ENCODE measurements at regions not wholly inside any gene's neighbourhood (a gene's known extent, or its start where the extent isn't known, plus 50 kb on each side); places are given as distances from the start of the nearest gene placed in this dataset.

DNA sequence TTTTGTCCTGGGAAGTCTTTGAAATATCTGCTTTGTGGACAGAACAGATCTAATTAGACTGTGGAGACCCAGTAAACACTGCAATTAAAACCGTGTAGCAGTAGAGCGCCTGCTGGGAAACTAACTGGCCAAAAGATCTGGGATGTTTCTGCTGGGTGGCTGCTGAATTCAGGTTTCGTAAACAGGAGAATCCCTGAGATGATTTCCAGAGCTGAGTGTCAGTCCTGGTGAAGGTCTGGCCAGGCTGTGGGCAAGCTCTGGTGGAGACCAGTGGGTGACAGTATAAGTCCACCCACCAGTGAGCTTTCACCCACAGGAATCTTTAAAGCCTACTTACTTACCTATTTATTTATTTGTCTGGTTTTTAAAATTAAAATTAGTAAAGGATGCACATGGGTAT lies 257.2 kb downstream of the IRF8 start:
- no peak for DNase-seq (ENCODE audit: low read depth)

DNA sequence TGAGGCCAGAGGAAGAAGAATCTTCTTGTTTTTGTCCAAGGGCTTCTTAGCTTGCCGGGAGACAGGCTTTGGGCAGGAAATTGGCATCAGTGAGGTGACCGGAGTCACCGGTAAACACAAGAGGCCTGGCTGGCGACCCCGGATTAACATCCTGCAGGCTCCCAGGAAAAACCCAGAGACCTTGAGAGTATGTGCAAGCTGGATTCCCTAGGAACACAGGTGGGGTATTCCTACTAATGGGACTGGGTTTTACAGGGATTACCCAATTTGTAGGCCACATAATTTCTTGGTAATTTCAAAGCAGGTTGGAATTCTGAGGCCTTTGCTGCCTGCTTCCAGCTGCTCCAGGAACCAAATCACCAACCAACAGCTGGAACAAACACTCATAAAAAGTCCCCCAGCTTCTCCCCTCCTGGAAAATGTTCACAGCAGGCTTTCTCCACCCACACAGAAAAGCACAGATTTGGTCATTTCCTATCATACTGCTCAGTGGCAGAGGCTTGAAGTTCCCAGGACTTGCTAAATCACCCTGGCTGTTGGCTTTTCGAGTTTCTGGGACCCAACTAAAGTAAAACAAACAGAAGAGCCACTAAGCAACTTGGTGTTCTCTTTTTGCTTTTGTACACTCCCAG lies 258.8 kb downstream of the IRF8 start:
- no peak for DNase-seq (ENCODE audit: low read depth)

DNA sequence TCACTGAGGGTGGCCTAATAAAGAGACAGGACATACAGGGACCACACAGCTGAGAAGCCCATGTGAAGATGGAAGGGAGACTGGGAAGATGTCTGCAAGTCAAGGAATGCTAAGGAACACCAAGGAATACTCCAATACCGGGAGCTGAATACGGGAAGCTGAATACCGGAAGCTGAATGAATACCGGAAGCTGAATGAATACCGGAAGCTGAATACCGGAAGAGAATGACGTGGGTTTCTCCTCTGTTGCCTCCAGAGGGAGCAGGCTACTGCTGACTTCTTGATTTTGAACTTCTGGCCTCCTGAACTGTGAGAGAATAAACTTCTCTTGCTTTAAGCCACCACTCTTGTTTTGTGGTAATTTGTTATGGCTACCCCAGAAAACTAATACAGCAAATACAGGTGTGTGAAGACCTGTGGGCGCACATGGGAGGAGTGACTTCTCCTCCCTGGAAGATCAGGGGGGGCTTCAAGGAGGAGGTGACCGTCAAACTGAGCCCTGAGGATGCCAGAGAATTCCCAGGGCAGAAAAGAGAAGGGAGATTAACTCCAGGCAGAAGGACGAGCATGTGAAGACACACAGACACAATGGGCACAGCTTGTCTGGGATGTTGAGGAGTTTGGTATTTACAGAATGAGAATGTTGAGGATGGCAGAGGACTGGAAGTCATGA lies 259.9 kb downstream of the IRF8 start:
- DNase-seq (ENCODE audit: low read depth) = no peak

DNA sequence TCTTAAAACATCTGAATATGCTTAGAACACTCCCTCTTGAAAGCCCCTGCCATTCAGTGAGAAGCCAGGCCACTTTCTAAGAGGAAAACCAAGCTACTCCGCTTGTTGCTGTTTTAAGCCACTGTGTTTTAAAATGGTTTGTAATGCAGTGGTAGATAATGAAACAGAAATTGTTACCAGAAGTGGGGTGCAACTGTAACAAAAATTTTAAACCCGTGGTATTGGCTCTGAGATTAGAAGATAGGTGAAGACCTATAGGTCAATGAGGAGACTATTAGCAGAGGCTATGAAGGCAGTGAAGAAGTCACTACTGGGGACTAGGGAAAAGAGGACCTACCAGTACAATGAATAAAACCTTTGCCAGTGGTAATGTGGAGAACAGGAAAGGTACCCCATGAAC lies 266.5 kb downstream of the IRF8 start:
- no peak for DNase-seq (ENCODE audit: low read depth)

DNA sequence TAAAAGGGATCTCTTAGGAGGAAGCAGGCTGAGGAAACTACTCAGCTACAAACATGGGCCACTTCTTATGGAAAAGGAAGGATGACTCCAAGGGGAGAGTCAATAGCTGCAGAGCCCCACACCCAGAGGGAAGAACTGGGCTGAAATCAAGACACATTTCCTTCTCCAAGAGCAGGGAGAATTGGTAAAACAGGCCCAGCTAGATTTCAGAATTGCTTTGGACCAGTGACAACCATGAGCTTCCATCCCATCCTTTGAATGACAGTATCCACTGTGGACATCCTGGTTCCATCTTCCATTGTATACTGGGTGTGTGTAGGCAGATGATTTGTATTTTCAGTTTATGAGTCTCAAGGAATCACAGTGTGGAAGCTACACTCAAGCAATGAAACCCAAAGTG lies 267.5 kb downstream of the IRF8 start:
- no peak for DNase-seq (ENCODE audit: low read depth)

DNA sequence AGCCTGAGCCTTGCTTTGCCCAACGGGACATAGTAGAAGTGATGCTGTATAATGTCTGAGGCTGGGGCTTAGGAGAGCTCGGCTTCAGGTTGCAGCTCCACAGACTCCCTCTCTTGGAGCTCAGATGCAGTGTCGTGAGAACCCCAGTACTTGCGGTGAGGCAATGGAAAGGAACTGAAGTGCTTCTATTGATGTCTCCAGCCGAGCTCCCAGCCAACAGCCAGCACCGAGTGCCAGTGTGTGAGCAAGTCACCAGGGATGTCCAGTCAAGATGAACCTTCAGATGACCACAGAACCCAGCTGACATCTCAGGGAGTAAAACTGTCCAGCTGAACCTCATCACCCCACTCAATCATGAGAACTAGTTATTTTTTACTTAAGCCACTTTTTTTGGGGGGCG lies 268.1 kb downstream of the IRF8 start:
- DNase-seq (ENCODE audit: low read depth) = no peak

DNA sequence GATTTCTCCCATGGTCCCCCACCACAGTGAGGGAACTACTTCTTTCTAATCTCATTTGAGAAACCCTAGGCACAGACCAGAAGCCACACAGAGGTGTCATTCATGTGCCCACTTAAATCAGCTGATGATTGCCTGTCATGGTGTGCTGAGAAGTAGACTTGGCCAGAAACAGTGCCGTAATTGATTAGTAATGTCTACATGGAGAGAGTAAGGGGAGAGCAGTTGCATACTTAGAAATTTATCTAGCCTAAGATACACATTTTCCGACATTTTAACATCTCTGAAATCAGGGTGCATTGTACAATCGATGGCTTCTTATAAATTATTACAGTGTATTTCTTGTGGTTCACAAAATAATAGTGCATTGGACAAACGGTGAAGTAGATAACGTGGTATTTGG lies 271.8 kb downstream of the IRF8 start:
- DNase-seq (ENCODE audit: low read depth) = no peak

DNA sequence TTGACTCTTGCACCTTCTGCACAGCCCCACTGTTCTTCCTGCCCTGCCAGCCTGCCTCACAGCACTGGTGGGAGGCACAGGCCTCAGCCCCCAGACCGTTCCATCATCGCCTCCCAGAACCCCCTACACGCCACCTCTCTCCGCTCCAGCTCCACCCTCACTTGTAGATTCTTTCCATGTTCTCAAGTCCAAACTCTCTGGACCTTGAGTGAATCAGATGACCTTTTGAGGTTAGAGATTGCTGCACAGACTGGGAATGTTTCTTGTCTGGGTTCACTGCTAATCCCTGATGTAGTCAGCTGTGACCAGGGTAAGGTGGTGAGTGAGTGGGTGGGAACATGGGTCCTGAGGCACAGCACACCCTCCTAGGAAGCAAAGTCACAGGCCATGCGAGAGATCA lies 272.4 kb downstream of the IRF8 start:
- DNase-seq (ENCODE audit: low read depth) = no peak

DNA sequence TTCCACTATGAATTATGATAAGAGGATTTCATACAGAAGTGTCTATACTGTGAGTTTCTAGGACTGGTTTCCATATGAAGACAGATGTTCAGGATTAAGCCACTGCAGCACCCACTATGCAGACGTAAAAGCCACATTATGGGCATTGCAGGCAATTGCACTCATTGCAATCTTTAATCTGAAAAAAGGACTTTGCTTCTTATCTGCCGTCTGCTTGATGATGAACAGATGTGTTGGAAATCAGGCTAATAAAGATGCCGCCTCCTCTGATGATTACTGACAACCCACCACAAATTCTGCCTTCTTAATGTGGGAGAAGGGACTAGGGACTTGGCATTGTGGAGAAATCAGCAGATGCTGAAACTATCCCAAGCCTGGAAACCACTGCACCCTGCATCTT lies 276.9 kb downstream of the IRF8 start:
- no peak for DNase-seq (ENCODE audit: low read depth)

DNA sequence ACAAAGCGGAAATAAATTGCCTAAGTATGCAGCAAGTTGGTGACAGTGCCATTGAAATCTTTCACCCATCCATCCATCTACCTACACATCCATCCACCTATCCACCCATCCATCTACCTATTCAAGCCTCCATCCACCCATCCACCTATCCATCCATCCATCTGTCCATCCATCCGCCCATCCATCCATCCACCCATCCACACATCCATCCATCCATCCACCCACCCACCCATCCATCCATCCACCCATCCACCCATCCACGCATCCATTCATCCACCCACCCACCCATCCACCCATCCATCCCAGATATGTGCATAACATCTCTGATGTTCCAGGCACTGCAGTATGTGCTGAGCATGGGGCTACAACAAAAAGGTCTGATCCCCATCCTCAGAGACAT lies 277.5 kb downstream of the IRF8 start:
- no peak for DNase-seq (ENCODE audit: low read depth)

DNA sequence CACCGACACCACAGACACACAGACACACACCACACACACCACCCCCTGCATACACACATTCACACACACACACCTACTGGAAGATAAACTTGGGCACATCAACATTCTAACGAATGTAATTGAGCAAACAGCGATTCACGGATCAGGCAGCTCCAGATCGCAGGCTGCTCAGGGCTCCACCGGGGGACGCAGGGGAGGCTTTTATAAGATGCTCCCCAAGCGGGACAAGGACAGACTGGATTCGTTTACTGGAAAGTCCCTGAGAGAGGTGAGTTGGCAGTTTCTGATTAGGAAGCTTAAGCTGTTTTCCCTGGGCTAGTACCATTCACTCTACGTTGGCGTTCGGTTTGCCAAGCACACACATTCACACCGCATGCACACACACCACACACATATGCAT lies 281.3 kb downstream of the IRF8 start:
- no peak for DNase-seq (ENCODE audit: low read depth)

DNA sequence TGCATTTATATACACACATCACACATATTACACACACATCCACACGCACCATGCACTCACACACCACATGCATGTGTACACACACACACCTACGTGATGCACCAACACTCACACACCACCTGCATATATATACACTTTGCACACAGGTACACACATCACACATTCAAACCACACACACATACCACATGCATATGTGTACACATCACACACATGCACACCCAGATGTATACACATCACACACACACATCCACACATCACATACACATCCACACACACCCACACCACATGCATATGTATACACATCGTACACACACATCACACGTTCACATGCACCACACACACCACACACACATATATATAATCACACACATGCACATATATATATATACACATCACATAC lies 281.8 kb downstream of the IRF8 start:
- no peak for DNase-seq (ENCODE audit: low read depth)

DNA sequence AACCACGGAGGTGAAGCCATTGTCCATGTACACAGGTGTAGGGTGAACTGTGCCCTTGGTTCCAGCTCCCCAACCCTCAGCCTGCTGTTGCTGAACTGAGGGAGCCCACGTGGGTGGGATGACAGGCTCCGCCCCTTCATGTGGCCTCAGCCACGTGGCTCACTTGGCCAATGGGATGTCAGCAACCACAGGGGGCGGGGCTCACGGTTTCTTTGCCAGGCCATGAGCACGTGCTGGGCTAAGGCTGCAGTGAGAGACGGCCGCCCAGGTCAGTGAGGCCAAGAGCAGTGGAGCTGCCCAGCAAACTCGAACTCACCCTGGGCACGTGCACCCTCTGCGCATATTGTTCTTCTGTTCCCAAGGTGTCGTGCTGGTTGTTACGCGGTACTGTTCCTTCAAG lies 282.6 kb downstream of the IRF8 start:
- DNase-seq (ENCODE audit: low read depth) = no peak

DNA sequence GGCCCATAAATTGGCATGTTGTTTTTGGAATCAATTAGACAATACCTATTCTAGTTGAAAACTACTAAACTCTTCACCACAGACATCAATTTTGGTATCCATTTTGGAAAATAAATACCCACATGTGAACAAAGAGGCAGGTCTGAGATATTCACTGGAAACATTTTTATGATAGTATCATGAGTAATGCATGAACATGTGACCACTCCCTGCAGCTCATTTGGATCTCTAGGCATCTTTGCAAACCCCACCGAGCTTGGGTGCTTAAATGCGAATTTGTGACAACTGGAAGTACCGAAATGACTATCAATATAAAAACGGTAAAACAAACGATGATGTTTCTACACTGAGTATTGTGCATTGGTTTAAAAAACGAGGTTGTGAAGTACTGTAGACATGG lies 285.2 kb downstream of the IRF8 start:
- no peak for DNase-seq (ENCODE audit: low read depth)

DNA sequence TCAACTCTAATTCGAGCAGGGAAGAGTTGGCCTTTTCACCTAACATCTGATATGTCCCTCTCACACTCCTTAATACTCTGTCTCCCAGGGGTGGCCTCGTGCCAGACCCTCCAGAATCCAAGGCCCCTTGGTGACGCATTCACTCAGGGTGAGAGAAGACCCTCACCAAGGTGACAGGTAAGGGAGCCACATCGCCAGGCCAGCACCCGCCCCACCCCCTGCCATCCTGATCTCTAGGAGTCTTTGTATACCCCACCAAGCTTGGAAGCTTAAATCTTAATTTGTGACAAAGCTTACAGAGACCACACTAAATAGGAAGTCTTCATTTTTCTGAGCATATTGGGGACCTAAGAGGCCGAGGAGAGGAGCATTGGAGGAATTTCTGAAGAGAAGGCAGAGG lies 286.1 kb downstream of the IRF8 start:
- no peak for DNase-seq (ENCODE audit: low read depth)

DNA sequence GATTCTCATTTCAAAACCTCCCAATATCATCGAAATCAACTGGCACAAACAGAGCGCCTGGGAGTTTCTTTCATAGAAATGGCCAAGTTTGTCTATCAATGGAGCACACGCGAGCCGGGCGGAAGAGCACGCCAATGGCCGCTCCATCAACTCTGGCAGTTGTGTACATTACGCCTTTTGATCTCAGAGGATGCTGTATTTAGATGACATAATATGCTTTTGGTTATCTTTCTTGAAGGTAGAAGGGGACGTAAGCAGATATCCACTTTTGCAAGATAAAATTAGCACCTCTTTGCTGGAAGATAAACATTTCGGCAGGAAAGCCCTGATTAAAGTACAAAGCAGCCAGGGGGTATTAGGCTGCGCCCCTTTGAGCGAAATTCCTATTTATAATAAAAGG lies 287.4 kb downstream of the IRF8 start:
- DNase-seq (ENCODE audit: low read depth) = no peak

DNA sequence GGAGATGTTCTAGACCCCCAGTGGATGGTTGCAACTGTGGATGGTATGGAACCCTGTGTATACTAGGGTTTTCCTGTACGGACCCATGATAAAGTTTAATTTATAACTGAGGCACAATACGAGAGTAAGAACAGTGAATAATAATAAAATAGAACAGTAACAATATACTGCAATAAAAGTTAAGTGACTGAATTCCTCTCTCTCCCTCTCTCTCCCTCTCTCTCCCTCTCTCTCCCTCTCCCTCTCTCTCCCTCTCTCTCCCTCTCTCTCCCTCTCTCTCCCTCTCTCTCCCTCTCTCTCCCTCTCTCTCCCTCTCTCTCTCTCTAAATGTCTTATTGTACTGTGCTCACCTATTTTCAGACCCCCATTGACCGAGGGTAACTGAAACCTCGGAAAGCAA lies 291.0 kb downstream of the IRF8 start:
- no peak for DNase-seq (ENCODE audit: low read depth)

DNA sequence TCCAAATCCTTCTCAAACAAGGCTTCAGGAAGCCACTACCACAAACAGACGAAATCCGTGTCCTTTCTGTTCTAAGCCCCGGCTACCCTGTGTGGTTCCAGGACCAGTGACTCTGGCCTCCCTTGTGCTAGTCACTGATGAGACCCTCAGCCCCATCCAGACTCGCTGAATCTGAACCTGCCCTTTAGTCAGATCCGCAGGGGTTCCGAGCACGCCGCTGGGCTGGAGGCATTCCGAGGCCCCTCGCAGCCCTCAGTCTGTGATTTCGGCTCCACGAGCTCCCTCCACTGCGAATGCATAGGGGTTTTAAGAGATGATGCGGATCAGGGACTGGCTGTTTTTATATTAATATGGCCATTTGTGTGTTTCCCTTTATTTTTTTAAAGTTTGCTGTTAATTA lies 292.7 kb downstream of the IRF8 start:
- DNase-seq (ENCODE audit: low read depth) = no peak

DNA sequence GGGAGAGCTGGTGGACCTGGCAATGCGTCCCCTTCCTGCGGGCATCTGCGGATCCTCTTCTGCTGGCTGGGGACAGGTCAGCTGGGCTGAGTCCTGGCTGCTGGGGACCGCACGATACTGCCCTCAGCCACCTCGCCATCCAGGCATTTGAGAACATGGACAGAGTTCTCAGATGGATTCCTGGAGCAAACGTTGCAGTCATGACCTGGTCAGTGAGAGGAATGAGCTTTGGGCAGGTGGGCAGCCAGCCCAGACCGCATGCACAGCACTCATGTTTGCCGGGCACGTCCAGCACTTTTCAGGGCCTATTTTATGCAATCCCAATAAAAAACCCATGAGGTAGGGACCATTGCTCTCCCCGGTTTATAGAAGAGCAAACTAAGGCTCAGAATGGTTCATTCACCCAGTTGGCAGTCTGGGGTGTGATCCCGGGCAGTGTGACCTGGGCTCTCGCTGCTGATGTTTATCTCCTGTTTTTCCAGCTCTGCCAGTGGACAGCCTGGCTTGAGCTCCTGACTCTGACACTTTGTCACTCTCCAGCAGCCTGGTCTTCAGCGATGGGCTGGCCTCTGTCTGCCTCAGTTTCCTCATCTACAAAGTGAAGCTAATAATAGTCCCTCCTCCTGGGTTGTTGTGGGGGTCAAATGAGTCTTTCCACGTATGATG lies 294.7 kb downstream of the IRF8 start:
- no peak for DNase-seq (ENCODE audit: low read depth)

DNA sequence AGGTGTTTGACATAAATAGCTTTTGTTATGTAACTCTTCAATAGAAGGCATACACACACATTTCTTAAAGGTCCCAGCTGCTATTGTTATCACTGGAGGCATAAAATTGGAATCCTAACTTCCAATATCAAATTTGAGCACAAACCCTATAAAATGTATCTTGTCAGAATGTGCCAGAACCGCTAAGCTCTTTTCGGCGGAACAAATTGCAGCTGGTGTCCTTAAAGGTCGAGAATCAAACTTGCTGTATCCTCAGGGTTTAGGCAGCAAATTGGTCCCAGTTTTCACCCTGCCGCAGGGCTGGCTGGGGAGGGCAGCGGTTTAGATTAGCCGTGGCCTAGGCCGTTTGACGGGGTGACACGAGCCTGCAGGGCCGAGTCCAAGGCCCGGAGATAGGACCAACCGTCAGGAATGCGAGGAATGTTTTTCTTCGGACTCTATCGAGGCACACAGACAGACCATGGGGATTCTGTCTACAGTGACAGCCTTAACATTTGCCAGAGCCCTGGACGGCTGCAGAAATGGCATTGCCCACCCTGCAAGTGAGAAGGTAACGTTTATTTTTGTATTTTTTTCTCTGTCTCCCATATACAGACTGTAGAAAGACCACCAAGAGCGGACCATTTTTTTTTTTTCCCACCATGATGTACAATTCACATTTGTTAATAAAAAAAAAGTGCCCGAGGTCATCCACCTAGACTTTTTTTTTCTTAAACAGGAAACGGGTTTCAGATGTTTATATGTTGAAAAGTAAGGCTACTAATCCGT lies 297.1 kb downstream of the IRF8 start:
- DNase-seq (ENCODE audit: low read depth) = no peak

DNA sequence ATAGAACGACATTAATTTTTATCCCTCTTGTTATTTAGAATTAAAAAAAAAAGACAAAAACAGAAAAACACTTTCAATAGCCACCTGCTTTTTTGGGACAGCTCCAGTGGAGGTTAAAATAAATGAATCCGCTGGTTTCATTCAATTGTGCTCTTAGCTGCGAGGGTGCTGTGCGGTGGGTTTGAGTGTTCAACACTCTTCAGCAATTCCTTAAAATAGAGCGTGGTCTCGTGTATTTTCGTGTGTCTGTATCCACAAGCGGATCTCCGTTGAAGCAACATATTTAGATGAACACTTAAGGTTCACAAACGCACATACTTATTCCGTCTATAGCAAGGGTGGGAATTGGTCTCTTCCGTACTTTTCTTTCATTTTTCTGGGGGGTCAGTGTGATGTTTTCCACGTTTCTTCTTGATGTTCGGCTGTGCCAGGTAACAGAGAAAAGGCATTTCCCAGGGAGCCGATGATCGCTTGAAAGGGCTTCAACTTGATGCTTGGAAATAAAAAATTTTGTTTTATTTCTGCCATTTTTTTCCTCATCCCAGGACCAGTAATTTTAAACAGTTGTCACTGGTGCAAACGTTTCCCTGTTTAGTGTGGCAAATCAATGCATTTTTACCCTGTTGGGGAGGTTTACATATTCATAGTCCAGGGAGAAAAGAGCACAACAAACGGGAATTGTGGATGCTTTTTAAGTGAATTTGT lies 297.9 kb downstream of the IRF8 start:
- no peak for DNase-seq (ENCODE audit: low read depth)
